Neural cell (in vitro differentiated cells): ENCODE measurements at regions not wholly inside any gene's neighbourhood (a gene's known extent, or its start where the extent isn't known, plus 50 kb on each side); places are given as distances from the start of the nearest gene placed in this dataset.

ENCODE experiments used
- H2AFZ ChIP-seq: fragments of 200-600, 300-800 bp; sonication (generic), shearing (Covaris generic); 2 replicates; pipeline ENCODE4 v1.6.0; 2014; ENCODE audit warnings: low read depth, mild to moderate bottlenecking, antibody characterized with exemption, low read length, moderate library complexity
- H3F3A ChIP-seq: fragments of 200-600 bp; shearing (Covaris generic); 2 replicates; pipeline ENCODE4 v1.6.1; 2016; ENCODE audit warnings: mild to moderate bottlenecking, moderate library complexity, mixed read lengths, antibody characterized with exemption, low read length; ENCODE audit not compliant: insufficient read depth, poor library complexity, severe bottlenecking
- H3K27ac ChIP-seq: fragments of 200-600, 300-800 bp; sonication (generic), shearing (Covaris generic); 2 replicates; pipeline ENCODE4 v1.5.1; 2014; ENCODE audit warnings: mild to moderate bottlenecking, low read length, moderate library complexity
- H3K27me3 ChIP-seq: fragments of 300-800, 200-600 bp; sonication (generic), shearing (Covaris generic); 2 replicates; pipeline ENCODE4 v1.6.0; 2014; ENCODE audit warnings: mild to moderate bottlenecking, low read depth, low read length, moderate library complexity; ENCODE audit not compliant: insufficient read depth
- H3K36me3 ChIP-seq: fragments of 300-800, 200-600 bp; sonication (generic), shearing (Covaris generic); 2 replicates; pipeline ENCODE4 v1.5.1; 2014; ENCODE audit warnings: mild to moderate bottlenecking, antibody characterized with exemption, low read length, moderate library complexity; ENCODE audit not compliant: insufficient read depth
- H3K4me2 ChIP-seq: fragments of 300-800, 200-600 bp; sonication (generic), shearing (Covaris generic); 2 replicates; pipeline ENCODE4 v1.6.0; 2014; ENCODE audit warnings: mild to moderate bottlenecking, low read length
- H3K4me3 ChIP-seq: fragments of 300-800, 200-600 bp; sonication (generic), shearing (Covaris generic); 2 replicates; pipeline ENCODE4 v1.5.1; 2014; ENCODE audit warnings: mild to moderate bottlenecking, low read length, moderate library complexity
- H3K79me2 ChIP-seq: fragments of 200-600 bp; shearing (Covaris generic); replicated peaks from 2 replicates; pipeline ENCODE4 v1.6.0; 2014; ENCODE audit warnings: mild to moderate bottlenecking, low read length, moderate library complexity; ENCODE audit not compliant: insufficient read depth
- H3K9ac ChIP-seq: fragments of 300-800, 200-600 bp; sonication (generic), shearing (Covaris generic); 2 replicates; pipeline ENCODE4 v1.6.1; 2016; ENCODE audit warnings: mild to moderate bottlenecking, low read length, mixed read lengths
- H3K9me2 ChIP-seq: fragments of 200-600 bp; shearing (Covaris generic); 2 replicates; pipeline ENCODE4 v1.6.1; 2016; ENCODE audit warnings: mild to moderate bottlenecking, low read length, mixed read lengths; ENCODE audit not compliant: insufficient read depth
- H3K9me3 ChIP-seq: fragments of 200-600, 300-800 bp; sonication (generic), shearing (Covaris generic); 2 replicates; pipeline ENCODE4 v1.6.1; 2016; ENCODE audit warnings: mild to moderate bottlenecking, mixed run types, low read length, moderate library complexity, mixed read lengths
- H4K20me1 ChIP-seq: fragments of 200-600 bp; shearing (Covaris generic); 2 replicates; pipeline ENCODE4 v1.6.1; 2016; ENCODE audit warnings: mild to moderate bottlenecking, mixed run types; ENCODE audit not compliant: insufficient read depth
- CTCF ChIP-seq: fragments of 450-650 bp; IDR thresholded peaks from 2 replicates; pipeline ENCODE4 v1.5.1; 2014; ENCODE audit warnings: antibody characterized with exemption, mild to moderate bottlenecking, moderate library complexity; ENCODE audit not compliant: poor library complexity, severe bottlenecking
- EP300 ChIP-seq: fragments of 450-650 bp; conservative IDR thresholded peaks from 2 replicates; pipeline ENCODE4 v1.6.1; 2014; ENCODE audit warnings: antibody characterized with exemption, mild to moderate bottlenecking, moderate library complexity; ENCODE audit not compliant: poor library complexity, severe bottlenecking
- EZH2 ChIP-seq: fragments of 200-600, 300-800 bp; shearing (Covaris generic), sonication (generic); IDR thresholded peaks from 2 replicates; pipeline ENCODE4 v1.6.1; 2014; ENCODE audit warnings: antibody characterized with exemption, low read length, borderline replicate concordance, mild to moderate bottlenecking; ENCODE audit not compliant: insufficient read depth, poor library complexity, severe bottlenecking
- MXI1 ChIP-seq: fragments of 450-650 bp; conservative IDR thresholded peaks from 2 replicates; pipeline ENCODE4 v1.6.1; 2014; ENCODE audit warnings: antibody characterized with exemption, mild to moderate bottlenecking; ENCODE audit not compliant: poor library complexity, severe bottlenecking
- POLR2AphosphoS5 ChIP-seq: IDR thresholded peaks from 2 replicates; pipeline ENCODE4 v1.6.1; 2012
- RAD21 ChIP-seq: fragments of 450-650 bp; conservative IDR thresholded peaks from 2 replicates; pipeline ENCODE4 v1.6.1; 2014; ENCODE audit warnings: antibody characterized with exemption, mild to moderate bottlenecking, moderate library complexity
- REST ChIP-seq: IDR thresholded peaks from 2 replicates; pipeline ENCODE4 v1.6.1; 2012; ENCODE audit warnings: borderline replicate concordance
- SMC3 ChIP-seq: fragments of 450-650 bp; conservative IDR thresholded peaks from 2 replicates; pipeline ENCODE4 v1.6.1; 2014; ENCODE audit warnings: antibody characterized with exemption, mild to moderate bottlenecking, moderate library complexity; ENCODE audit not compliant: poor library complexity
- TAF1 ChIP-seq: IDR thresholded peaks from 2 replicates; pipeline ENCODE4 v1.6.1; 2012; ENCODE audit warnings: low read depth

- Histone ChIP-seq H3K79me2 (no peaks in the 10 kb centered on the region), H3K4me3 (no peak overlapping the region), H4K20me1 (no peaks in the 10 kb centered on the region), H3K9me3 (no peaks in the 10 kb centered on the region), H3K27me3 (no peaks in the 10 kb centered on the region), H3K27ac (no peak overlapping the region), H3K9ac (no peak overlapping the region), H3K36me3 (no peaks in the 10 kb centered on the region), H3K4me2 (no peak overlapping the region), H2AFZ (no peak overlapping the region), H3F3A (no peaks in the 10 kb centered on the region), H3K9me2 (no peaks in the 10 kb centered on the region)
- TF ChIP-seq RAD21 (no peak), REST (no peak), SMC3 (no peak), MXI1 (no peak), CTCF (no peak), EP300 (no peak), EZH2 (no peak), POLR2AphosphoS5 (no peak), TAF1 (no peak)
These were observed 288.5 kb downstream of the ZEB1 start for GRCh38 chr10:31607481-31607880.

GRCh38 chr10:31606841-31607240 lies 287.8 kb downstream of the ZEB1 start:
- Histone ChIP-seq H3K4me2 (no peak overlapping the region), H3K27ac (no peak overlapping the region), H4K20me1 (no peaks in the 10 kb centered on the region), H2AFZ (no peak overlapping the region), H3K27me3 (no peaks in the 10 kb centered on the region), H3K4me3 (no peak overlapping the region), H3K79me2 (no peaks in the 10 kb centered on the region), H3K9ac (no peak overlapping the region), H3F3A (no peaks in the 10 kb centered on the region), H3K9me3 (no peaks in the 10 kb centered on the region), H3K9me2 (no peaks in the 10 kb centered on the region), H3K36me3 (no peaks in the 10 kb centered on the region)
- TF ChIP-seq TAF1: no peak
- TF ChIP-seq REST: no peak
- TF ChIP-seq EZH2: no peak
- no peak for TF ChIP-seq MXI1
